H9 (cell line): ENCODE measurements at regions not wholly inside any gene's neighbourhood (a gene's known extent, or its start where the extent isn't known, plus 50 kb on each side); places are given as distances from the start of the nearest gene placed in this dataset.

ENCODE experiments used
- DNase-seq: peaks from one replicate; pipeline ENCODE4 v3.0.0-alpha.2; 2017
- H2AFZ ChIP-seq: one replicate; pipeline ENCODE4 v1.6.1; 2013; ENCODE audit warnings: mild to moderate bottlenecking, low read length, control low read depth, moderate library complexity
- H2AK5ac ChIP-seq: 2 replicates; pipeline ENCODE4 v1.6.1; 2013; ENCODE audit warnings: low read length, control low read depth, mixed read lengths; ENCODE audit not compliant: insufficient read length
- H2BK120ac ChIP-seq: one replicate; pipeline ENCODE4 v1.6.1; 2013; ENCODE audit warnings: low read depth, mild to moderate bottlenecking, low read length, control low read depth, inconsistent platforms; ENCODE audit not compliant: poor library complexity, severe bottlenecking
- H2BK12ac ChIP-seq: 2 replicates; pipeline ENCODE4 v1.6.1; 2013; ENCODE audit warnings: low read length, control low read depth, mixed read lengths, low read depth; ENCODE audit not compliant: insufficient read length
- H2BK15ac ChIP-seq: 2 replicates; pipeline ENCODE4 v1.6.1; 2013; ENCODE audit warnings: low read depth, low read length, control low read depth
- H2BK20ac ChIP-seq: one replicate; pipeline ENCODE4 v1.6.1; 2013; ENCODE audit warnings: low read depth, mild to moderate bottlenecking, low read length, control low read depth, inconsistent platforms; ENCODE audit not compliant: poor library complexity, severe bottlenecking
- H2BK5ac ChIP-seq: 2 replicates; pipeline ENCODE4 v1.6.1; 2013; ENCODE audit warnings: low read length, control low read depth, mixed read lengths; ENCODE audit not compliant: insufficient read length
- H3K14ac ChIP-seq: 2 replicates; pipeline ENCODE4 v1.6.1; 2013; ENCODE audit warnings: low read length, control low read depth; ENCODE audit not compliant: insufficient read depth
- H3K18ac ChIP-seq: 2 replicates; pipeline ENCODE4 v1.6.1; 2013; ENCODE audit warnings: low read depth, mild to moderate bottlenecking, mixed read lengths, low read length, control low read depth; ENCODE audit not compliant: insufficient read length
- H3K23ac ChIP-seq: 2 replicates; pipeline ENCODE4 v1.6.1; 2013; ENCODE audit warnings: low read length, control low read depth, mixed read lengths, low read depth; ENCODE audit not compliant: insufficient read length
- H3K23me2 ChIP-seq: 2 replicates; pipeline ENCODE4 v1.6.1; 2013; ENCODE audit warnings: low read depth, mild to moderate bottlenecking, mixed read lengths, low read length, control low read depth; ENCODE audit not compliant: insufficient read length, poor library complexity, severe bottlenecking
- H3K27ac ChIP-seq: 2 replicates; pipeline ENCODE4 v1.5.1; 2013; ENCODE audit warnings: low read length, control low read depth, mixed read lengths, low read depth; ENCODE audit not compliant: insufficient read length
- H3K27me3 ChIP-seq: 2 replicates; pipeline ENCODE4 v1.6.1; 2013; ENCODE audit warnings: low read length, control low read depth, inconsistent platforms; ENCODE audit not compliant: insufficient read depth
- H3K4ac ChIP-seq: 2 replicates; pipeline ENCODE4 v1.6.1; 2013; ENCODE audit warnings: low read depth, mild to moderate bottlenecking, control low read depth, inconsistent platforms, low read length, moderate library complexity
- H3K4me1 ChIP-seq: 2 replicates; pipeline ENCODE4 v1.6.1; 2013; ENCODE audit warnings: low read length, control low read depth, inconsistent platforms; ENCODE audit not compliant: insufficient read depth
- H3K4me2 ChIP-seq: 2 replicates; pipeline ENCODE4 v1.6.1; 2013; ENCODE audit warnings: low read length, control low read depth, mixed read lengths; ENCODE audit not compliant: insufficient read length, insufficient read depth
- H3K56ac ChIP-seq: 2 replicates; pipeline ENCODE4 v1.6.1; 2013; ENCODE audit warnings: low read depth, mild to moderate bottlenecking, mixed read lengths, low read length, control low read depth; ENCODE audit not compliant: insufficient read length
- H3K79me1 ChIP-seq: 2 replicates; pipeline ENCODE4 v1.6.1; 2013; ENCODE audit warnings: low read depth, mild to moderate bottlenecking, moderate library complexity, low read length, control low read depth, inconsistent platforms; ENCODE audit not compliant: insufficient read depth, poor library complexity, severe bottlenecking
- H3K79me2 ChIP-seq: 2 replicates; pipeline ENCODE4 v1.6.1; 2013; ENCODE audit warnings: low read length, control low read depth, inconsistent platforms; ENCODE audit not compliant: insufficient read depth
- H3K9ac ChIP-seq: 2 replicates; pipeline ENCODE4 v1.6.1; 2013; ENCODE audit warnings: low read length, control low read depth, mixed read lengths; ENCODE audit not compliant: insufficient read length; ENCODE audit errors: extremely low read depth
- H3K9me3 ChIP-seq: one replicate; pipeline ENCODE4 v1.6.1; 2013; ENCODE audit warnings: low read depth, low read length, inconsistent platforms; ENCODE audit not compliant: control insufficient read depth
- H3T11ph ChIP-seq: one replicate; pipeline ENCODE4 v1.6.1; 2013; ENCODE audit warnings: mild to moderate bottlenecking, low read length, control low read depth, inconsistent platforms
- H4K20me1 ChIP-seq: one replicate; pipeline ENCODE4 v1.6.1; 2013; ENCODE audit not compliant: control insufficient read depth, insufficient read length, insufficient read depth
- H4K5ac ChIP-seq: 2 replicates; pipeline ENCODE4 v1.6.1; 2013; ENCODE audit warnings: low read depth, mild to moderate bottlenecking, mixed read lengths, low read length, control low read depth; ENCODE audit not compliant: insufficient read length
- H4K8ac ChIP-seq: replicated peaks from 2 replicates; pipeline ENCODE4 v1.6.1; 2013; ENCODE audit warnings: low read length, control low read depth, mixed read lengths, low read depth; ENCODE audit not compliant: insufficient read length
- H4K91ac ChIP-seq: 2 replicates; pipeline ENCODE4 v1.6.1; 2013; ENCODE audit warnings: low read depth, mild to moderate bottlenecking, moderate library complexity, mixed read lengths, low read length, control low read depth; ENCODE audit not compliant: insufficient read length
- H3K27ac Mint-ChIP-seq, 3 experiments: 2 replicates in 2 of 3; 3 replicates in 1 of 3; pipeline ENCODE4 v1.8.0; 2020 to 2021; ENCODE audit warnings: mixed read lengths in 3 of 3, mild to moderate bottlenecking in 1 of 3, moderate library complexity in 1 of 3
- H3K27me3 Mint-ChIP-seq: 2 replicates; pipeline ENCODE4 v1.8.0; 2021; ENCODE audit warnings: low read depth, mild to moderate bottlenecking, moderate library complexity, mixed read lengths
- H3K36me3 Mint-ChIP-seq, 3 experiments: 2 replicates in 2 of 3; 3 replicates in 1 of 3; pipeline ENCODE4 v1.8.0; 2020 to 2021; ENCODE audit warnings: low read depth in 3 of 3, mixed read lengths in 3 of 3; ENCODE audit not compliant: insufficient read depth in 1 of 3
- H3K4me1 Mint-ChIP-seq, 2 experiments: 2 replicates each; pipeline ENCODE4 v1.8.0; 2020; ENCODE audit warnings: mixed read lengths in 2 of 2
- H3K4me3 Mint-ChIP-seq, 2 experiments: 2 replicates in 1 of 2; 3 replicates in 1 of 2; pipeline ENCODE4 v1.8.0; 2020 to 2021; ENCODE audit warnings: mild to moderate bottlenecking in 2 of 2, mixed read lengths in 2 of 2, moderate library complexity in 1 of 2
- H3K9me3 Mint-ChIP-seq, 2 experiments: 2 replicates in 1 of 2; 3 replicates in 1 of 2; pipeline ENCODE4 v1.8.0; 2020; ENCODE audit warnings: mild to moderate bottlenecking in 2 of 2, mixed read lengths in 2 of 2, moderate library complexity in 1 of 2
- CTCF ChIP-seq: fragments of 200-600 bp; sonication (generic); conservative IDR thresholded peaks from 3 replicates; pipeline ENCODE4 v1.8.0; 2021; ENCODE audit warnings: antibody characterized with exemption, mild to moderate bottlenecking
- WGBS: extraction: QIAGEN DNeasy Blood & Tissue Kit; methylation state at CpG from one replicate; pipeline ENCODE4 v1.1.7; 2013; ENCODE audit warnings: missing lambda C conversion rate, low lambda C conversion rate, mixed read lengths; ENCODE audit not compliant: insufficient read length; ENCODE audit errors: extremely low coverage; 5-methylcytosine and 5-hydroxymethylcytosine counted together

- WGBS: no CpG with 5 or more reads among the region's 19 CpGs
- Histone ChIP-seq H2BK20ac (no peak overlapping the region), H3K14ac (no peak overlapping the region; the same call in 1 of the 2 replicates), H3K4me2 (no peak overlapping the region), H2BK5ac (no peak overlapping the region), H3K56ac (no peak overlapping the region), H3K27ac (no peak overlapping the region), H3K23ac (no peak overlapping the region), H3K4ac (no peak overlapping the region), H3T11ph (no peak overlapping the region), H2BK120ac (no peak overlapping the region), H2BK12ac (no peak overlapping the region), H2AK5ac (no peak overlapping the region), H4K91ac (no peak overlapping the region), H3K23me2 (no peaks in the 10 kb centered on the region), H2BK15ac (no peak overlapping the region), H3K18ac (no peak overlapping the region), H3K4me1 (no peaks in the 10 kb centered on the region), H2AFZ (no peak overlapping the region), H4K20me1 (peaks cover 2% of the 10 kb centered on the region), H3K79me2 (no peaks in the 10 kb centered on the region), H3K9ac (no peak overlapping the region), H4K5ac (no peak overlapping the region), H4K8ac (no peak overlapping the region), H3K9me3 (no peaks in the 10 kb centered on the region), H3K27me3 (no peaks in the 10 kb centered on the region), H3K79me1 (no peaks in the 10 kb centered on the region)
- TF ChIP-seq CTCF: no peak
- Mint-ChIP-seq H3K27me3 (peaks cover 53% of the 10 kb centered on the region), H3K4me3 (no peak overlapping the region), H3K27ac (no peak overlapping the region; a peak in 1 of 7 replicates), H3K36me3 (no peaks in the 10 kb centered on the region), H3K9me3 (peaks cover 0 to 3% of the 10 kb centered on the region in 2 experiments; a peak in 1 of 5 replicates), H3K4me1 (peaks cover 9 to 13% of the 10 kb centered on the region in 2 experiments)
- no peak for DNase-seq
These were observed 188.4 kb downstream of the SH3BP4 start for GRCh38 chr2:235139956-235140800.
